ENCODE measurements at regions not wholly inside any gene's neighbourhood (a gene's known extent, or its start where the extent isn't known, plus 50 kb on each side); places are given as distances from the start of the nearest gene placed in this dataset.
"Not testable (repeated sequence)": the region's sequence is repeated elsewhere in the genome, so short reads cannot be mapped to it uniquely, and the experiment has no call there.

DNA sequence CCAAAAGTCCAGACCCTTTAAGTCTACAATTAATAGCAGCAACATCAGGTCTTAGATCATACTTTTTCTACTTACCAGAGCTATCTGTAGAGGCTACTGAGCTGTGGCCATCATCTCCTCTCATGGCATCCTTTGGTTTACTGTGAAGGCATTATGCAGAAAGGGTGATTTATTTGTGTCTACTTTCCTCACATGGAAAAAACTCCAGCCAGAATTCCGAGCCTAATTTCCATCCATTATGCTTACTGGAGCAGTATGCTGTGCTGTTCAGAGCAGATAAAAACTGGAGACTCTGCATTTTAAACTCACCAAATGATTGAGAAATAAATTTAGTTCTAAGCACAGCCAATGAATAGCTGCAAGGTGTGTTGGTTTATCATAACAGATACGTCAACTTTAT, 581.8 kb downstream of the ETS1 start:
- no peak for DNase-seq

DNA sequence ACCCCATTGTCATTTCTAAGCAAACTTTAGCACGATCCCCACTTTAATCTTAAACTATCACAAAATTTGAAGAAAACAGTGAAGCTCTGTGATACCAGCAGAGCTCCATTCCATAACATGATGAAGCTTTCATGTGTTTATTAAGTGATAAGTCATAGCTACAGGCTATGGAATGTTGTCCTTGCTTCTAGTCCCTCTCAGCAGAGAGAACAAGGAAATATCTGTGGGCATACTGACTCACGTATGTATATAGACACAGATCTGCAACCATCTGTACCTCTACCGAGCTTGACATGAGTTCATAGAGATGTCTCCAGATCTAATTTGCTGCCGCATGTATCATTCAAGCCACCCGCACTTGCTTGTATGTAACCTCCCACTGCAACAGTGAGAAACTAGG, 588.9 kb downstream of the ETS1 start:
- DNase-seq = no peak

DNA sequence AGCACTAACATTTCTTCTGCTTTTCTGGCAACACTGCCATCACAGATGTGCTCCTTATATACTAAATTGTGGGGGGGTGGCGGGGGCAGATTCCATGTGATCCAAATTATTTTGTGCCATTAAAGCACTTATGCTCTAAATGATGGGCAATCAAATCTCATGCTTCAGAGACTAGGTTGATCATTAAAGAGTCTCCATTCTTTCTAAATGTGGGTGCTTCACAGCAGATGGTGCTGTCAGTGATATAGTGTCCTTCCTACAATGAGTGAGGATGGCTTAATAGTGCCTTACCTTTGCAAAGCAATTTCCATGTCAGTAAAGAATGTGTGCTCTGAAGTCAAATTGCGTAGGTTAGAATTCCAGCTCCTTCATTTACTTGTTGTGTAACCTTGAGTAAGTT, 589.8 kb downstream of the ETS1 start:
- DNase-seq = no peak

DNA sequence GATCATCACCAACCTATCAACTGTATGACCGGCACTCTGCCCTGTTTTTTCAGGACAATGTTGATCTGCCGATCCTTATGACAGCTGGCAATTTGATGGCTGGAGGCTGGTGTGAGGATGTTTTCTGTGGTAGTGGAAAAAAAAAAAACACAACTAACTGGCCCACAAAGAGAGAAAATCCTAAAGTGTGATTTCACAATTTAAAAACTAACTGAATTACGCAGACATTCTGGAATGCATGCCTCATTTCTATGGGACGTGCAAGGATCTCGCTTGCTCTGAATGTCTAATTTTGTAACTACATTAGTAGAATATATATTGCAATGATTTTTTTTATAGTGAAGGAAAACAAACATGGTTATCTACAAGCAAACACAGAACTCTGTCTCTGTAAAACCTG, 590.5 kb downstream of the ETS1 start:
- no peak for DNase-seq

DNA sequence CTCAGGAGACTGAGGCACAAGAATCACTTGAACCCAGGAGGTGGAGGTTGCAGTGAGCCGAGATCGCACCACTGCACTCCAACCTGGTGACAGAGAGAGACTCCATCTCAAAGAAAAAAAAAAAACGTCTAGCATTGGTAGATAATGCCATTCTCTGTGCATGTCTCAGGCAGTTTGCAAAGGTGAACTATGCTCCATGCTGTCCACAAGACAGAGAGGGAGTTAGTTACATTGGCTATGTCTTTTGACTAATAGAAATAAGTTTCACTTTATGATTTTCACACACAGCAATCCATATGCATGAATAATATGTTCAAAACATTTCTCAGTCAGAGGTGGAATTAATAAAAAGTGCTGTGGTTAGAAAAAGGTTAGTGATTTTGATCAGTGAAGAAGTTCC, 591.4 kb downstream of the ETS1 start:
- no peak for DNase-seq

DNA sequence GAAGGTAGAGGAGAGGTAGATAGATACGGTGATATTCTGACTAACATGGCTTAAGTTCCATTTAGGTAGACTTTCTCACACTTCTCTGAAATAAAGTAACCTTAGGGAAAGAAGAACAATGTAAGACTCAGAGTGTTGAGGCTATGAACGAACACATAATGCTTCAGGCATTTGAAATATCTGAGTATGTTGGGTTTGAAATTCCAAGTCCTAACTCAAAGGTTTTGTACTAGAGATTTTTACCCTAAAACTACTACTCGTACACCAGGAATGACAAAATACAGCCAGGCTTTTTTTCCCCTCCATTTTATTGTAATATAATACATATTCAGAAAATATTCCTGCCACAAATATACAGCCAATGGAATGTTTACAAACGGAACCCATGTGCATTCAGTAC, 592.6 kb downstream of the ETS1 start:
- no peak for DNase-seq

DNA sequence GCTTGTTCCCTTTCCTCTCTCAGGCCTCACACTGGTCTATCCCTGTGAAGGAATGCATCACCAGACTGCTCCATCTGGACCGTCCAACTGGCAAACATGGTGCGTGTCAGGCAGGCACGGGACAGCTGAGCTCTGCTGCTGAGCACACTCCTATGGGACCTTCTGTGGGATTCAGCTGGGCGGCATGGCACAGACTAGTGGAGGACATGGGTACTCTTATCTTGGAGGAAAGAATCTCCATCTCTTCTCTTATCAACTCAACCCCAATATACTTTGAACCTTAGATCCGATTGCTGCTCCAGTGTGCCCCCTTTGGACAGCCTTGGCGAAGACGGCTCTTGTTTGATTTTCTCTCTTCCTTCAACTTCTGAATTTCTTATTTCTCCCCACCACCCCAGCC, 593.6 kb downstream of the ETS1 start:
- no peak for DNase-seq

DNA sequence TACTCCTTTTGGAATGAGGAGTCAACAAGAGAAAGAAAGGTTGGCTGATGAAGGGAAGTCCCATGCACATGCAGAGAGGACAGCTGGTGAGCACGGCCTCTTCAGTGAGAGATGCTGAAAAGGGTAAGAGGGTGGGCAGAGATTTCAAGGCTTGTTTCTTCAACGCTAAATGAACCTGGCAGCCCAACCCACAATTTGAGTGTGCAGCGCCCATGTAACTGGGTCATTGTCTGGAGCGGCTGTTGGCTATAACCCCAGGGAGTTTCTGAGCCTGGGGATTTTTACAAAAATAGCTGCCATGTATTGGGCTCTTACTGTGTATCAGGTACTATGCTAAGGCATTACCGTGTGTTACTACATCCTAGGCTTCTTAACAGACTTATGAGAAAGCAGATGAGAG, 594.1 kb downstream of the ETS1 start:
- DNase-seq = no peak

DNA sequence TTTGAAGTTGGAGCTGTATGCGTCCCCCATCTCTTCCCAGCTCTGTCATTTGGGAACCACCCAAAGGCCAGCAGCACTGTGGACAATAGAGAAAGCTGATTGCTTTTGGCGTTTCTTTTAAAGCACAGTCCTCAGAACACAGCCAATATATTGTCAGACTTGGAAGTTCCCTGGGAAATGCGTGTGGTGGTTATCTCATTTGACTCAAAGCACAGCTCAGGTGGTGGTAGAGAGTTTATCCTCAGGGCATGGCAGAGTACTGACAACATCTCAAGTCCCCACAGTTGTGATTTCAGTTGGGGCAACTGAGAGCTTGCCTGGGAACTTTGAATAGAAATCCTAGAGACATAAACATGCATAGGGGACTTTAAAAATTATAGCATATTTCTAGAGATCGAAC, 601.3 kb downstream of the ETS1 start:
- DNase-seq = no peak

DNA sequence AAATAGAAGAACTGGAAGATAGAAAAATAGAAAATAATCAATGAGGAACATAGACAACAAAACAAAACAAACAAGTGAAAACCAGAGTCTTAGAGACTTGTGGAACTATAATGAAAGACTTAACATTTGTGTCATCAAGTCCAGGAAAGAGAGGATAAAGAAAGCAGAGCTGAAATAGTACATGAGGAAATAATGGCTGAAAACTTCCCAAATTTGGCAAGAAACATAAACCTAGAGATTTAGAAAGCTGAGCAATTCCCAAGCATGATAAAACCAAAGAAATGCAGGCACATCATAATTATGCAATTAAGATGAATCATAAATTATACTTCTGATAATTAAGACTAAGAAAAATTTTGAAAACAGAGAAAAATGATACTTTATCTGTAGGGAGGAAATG, 614.5 kb downstream of the ETS1 start:
- no peak for DNase-seq

DNA sequence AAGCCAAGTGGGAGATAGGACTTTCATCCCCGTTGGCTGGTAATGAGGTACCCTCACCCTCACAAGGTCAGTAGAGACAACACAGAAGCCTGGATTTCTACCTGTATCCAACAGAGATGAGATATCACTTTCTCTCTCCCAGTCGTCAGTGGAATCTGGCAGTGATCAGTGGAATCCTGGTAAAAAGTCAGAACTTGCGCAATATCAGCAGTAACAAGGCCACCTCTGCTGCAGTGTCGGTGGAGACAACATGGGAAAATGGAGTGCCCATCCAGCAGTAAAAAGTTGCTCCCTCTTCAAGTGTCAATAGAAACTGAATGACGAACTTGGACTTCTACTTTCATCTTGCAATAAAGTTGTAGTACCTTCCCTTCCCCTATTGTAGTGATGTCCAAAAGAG, 615.9 kb downstream of the ETS1 start:
- DNase-seq = no peak

DNA sequence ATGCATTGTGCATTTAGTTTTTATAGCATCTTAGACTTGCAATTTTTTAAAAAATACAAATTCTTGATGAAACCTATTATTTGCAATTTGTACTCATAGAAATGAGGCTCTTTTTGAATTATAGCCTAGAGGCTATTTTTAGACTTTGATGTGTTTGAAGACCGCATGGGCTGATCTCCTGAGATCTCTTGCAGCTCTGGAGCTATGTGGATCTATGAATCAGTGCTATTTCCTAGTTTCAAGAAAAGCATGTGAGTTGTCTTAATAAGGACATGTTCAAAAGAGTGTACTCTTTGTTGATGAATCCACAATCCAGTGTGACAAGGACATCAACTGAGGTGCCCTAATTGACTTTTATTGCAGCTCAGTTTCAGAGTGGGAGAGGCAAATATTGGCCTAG, 620.5 kb downstream of the ETS1 start:
- DNase-seq = no peak

DNA sequence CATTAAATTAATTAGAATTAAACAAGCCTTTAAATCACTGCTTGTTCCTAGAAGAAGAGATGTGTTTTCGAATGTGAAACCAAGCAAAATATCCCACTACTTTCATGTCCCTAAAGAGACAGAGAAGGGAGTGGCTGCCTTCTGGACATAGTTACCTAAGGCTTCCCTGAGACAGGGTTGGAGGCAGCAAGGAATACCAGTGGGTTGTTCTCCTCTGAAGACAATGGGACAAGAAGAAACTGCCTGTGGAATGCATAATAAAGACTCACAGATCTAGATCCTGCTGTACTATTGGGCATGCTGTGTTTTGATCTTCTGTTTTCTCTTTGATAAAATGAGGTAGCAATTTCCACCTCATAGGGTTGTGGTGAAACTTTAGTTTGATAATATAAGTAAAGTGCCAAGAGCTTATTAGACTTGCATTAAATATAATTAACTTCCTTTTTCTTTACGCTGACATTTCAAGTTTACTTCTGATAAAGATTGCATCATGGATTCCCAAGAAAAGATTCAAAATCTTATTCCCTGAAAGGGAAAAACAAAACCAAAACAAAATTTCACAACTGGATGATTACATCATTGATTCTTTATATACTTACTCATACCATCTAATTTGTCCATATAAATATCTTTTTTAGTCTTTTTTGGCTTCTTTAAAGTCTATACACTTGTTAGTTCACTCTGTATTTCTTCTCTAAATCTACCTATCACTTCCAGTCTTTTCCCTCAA, 621.3 kb downstream of the ETS1 start:
- no peak for DNase-seq

DNA sequence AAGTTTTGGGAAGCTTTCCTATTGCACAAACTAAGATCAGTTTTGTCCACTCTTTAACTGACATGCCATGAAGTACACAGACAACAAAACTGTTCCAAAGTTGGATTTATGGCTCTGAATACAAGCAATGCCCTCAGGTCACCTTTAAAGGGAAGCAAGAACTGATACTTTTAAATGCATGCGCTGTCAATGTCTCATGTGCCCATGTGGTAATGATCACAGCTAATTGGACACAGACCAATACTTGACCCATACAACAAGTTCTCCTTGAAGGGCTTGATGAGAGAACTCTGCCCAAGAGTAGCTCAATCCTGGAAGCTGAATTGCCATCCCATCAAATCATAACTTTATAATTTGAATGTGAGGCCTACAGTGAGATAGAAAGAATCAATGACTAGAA, 624.9 kb downstream of the ETS1 start:
- no peak for DNase-seq

DNA sequence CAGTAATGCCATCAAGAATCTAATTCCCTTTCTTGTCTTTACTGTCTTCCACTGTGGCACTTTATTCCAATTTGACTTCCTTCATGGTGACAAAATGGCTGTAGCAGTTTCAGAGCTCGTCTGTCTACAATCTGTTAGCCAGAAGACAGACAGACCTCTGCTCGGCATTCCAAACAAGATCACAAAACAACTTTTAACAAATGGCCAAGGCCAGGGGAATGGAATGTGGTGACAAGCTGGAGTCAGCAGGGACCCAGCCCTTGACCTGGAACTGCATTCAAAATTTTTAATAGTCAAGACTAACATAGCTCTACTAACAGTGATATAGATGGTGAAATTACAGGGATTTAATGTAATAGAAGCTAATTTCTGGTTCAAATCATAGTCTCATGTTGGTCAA, 637.2 kb downstream of the ETS1 start:
- no peak for DNase-seq

DNA sequence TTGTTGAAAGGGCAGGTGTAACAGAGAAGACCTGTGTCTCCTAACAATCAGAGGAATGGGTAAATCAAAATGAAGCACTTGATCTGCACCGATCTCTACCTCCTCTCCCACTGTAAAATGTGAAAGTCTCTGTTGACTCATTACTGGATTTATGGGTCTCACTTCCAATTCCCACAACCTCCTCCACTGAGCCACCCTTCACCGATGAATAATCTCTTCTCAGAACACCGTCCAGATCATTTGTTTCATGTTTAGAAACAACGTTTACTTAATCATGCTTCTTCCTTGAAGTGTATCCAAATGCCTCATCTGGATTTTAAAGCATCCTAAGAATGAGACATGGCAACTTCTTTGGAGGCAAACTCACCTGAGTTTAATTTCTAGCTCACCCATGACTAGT, 643.6 kb downstream of the ETS1 start:
- DNase-seq = no peak

DNA sequence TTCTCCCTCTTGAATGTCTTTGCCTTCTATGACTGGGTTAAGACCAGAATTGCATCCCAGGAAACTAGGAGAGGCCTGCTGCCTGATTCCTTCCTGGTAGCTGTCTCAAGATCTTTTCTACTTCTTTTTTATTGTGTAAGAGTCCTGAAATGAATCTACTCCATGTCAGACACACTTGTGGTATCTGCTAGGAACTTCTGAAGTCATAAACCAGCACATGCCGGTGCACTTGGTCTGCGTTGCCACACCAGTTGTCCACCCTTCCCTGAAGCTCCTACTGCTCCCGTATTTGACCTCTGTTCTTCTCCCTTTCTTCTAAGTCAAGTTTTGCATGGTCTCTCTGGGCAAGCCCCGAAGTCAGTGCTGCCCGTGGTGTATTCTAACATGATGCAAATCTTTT, 644.2 kb downstream of the ETS1 start:
- DNase-seq = no peak

DNA sequence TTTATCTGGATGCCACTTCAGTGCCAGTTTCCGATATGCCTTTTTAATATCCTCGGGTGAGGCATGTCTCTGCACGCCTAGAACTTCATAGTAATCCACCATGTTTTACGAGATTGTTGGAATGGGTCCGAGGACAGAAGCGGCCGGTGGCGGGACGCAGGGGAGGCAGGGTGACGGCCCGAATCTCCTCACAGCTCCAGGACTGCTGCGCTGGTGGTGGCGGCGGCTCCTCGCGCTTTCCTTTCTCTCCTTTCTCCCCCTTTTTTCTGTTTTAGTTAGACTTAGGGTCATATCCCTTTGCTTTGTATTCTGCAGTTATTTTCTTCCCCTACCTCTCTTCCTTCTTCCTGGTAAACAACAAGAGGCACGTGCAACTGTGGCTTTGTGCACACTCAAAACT, 645.8 kb downstream of the ETS1 start:
- not testable (repeated sequence) for DNase-seq

DNA sequence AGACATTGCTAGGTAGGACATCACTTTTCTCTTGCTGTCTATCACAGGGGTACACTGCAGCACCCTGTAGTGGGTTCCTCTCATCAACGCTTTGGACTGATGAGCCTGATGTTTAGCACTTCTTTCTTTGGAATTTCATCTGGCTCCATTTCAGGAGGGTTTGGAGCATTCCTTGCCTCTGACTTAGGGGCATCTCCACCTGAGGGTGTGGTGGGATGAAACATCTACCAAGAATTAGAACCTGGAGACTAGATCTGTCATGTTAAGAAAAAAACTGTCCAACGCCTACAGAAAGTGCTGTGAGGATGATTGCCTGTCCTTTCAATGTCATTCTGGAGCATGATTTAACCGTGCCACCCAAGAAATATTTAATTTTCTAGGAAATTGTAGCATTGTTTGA, 648.4 kb downstream of the ETS1 start:
- DNase-seq = no peak

DNA sequence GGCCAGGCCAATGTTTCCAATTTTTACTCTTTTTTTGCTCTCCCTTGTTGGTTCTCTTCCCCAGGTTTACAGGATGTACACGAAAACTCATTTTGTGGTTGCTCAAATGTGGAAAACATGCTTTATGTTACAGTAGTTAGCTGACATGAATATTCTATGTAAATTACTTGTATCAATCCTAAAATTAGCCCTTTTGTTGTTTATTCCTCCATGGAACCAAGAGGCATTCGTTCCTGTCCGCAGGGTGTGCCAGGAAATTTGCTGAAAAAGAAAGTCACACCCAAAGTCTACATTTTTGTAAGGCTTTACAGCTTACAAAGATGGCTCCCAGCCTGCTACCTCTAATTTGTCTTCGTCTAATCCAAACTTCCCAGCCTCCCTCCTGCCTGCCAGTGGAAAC, 652.3 kb downstream of the ETS1 start:
- DNase-seq = no peak

DNA sequence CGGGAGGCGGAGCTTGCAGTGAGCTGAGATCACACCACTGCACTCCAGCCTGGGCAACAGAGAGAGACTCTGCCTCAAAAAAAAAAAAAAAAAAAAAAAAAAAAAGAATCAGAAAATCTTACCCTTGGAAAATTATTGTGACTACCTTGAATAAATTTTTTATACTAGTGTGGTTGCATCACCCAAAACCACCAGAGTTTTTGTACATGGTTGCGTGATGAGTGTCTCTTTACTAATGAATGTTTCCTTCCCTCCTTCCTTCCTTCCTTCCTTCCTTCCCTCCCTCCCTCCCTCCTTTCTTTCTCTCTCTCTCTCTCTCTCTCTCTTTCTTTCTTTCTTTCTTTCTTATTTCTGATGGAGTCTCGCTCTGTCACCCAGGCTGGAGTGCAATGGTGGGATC, 653.4 kb downstream of the ETS1 start:
- DNase-seq = not testable (repeated sequence)

DNA sequence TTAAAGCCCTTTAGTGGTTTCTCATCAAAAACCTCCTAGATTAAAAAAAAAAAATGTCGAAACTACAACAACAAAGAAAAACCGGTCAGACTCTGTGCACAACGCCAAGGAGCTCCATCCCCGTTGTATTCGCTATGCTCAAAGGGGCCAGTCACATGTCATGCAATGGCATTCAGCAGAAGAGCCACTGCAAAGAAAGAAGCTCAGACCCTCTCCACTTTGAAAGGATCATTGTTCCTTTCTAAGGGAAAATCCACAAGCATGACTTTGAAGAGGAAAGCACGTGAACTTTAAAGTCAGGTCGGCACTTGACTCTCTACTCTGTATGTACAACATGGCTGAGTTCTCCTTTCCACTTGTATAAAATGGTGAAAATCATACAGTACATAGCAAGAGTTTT, 655.6 kb downstream of the ETS1 start:
- no peak for DNase-seq

DNA sequence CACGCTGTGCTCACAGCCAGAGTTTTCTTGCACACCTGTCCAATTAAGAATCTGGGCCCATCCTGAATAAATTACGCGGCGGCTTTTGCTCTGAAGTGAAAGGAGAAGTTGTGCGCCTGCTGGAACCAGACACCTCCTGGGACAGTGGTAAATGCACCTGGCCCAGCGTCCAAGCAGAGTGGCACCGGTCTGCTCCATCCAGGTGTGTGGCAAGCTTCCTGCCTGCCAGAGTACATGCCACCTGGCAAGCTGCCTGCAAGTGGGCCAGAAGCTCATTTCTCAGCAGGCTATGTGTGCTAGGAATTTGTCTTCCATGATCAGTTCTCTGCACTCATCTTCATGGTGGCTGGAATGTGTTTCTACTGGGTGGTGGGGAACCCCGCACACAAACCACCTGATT, 660.6 kb downstream of the ETS1 start:
- DNase-seq = peak; percentile 74

DNA sequence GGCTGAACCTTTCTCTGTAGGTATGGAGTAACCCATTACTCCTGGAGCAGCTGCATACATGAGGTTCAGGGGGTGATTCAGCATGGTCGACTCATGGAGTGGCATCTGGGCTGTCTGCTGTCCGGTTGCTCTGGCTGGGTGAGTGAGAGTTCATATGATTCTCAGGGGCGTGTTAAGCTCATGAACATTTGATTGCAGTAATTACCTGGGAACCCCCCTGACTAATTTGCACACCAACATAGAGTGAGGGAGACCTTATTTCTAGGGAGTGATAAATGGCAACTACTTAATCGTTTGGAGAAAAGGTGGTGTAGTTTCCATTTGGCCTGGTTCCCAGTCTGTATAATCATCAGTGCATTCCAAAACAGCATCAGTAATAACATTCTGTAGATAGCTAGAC, 661.9 kb downstream of the ETS1 start:
- DNase-seq = no peak

DNA sequence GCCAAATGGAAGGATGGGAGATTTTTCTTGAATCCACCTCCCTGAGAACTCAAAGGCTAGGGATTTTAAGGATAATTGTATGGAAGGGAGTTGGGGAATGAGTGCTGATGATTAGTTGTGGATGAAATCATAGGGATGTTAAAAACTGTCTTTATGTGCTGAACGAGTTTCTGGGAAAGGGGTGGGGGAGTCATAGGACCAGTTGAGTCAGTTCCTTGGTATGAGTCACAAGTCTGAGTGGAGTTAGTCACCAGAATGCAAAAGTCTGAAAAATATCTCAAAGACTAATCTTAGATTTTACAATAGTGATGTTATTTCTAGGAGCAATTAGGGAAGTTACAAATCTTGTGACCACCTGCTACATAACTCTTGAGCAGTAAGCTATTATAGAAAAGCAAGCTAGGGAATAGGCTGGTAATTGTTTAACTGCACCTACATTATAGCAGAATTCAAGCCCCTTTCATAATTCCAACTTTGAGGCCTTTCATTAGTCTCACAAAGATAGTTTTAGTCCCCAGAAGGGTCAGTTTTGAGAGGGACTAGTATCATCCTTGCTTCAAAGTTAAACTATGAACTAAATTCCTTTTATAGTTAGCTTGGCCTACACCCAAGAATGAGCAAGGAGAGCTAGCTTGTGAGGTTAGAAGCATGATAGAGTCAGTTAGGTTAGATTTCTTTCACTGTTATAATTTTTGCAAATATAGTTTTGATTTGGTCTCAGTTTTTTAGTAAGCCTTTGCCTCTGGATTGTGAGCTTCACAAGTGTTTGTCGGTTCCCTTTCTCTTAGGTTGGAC, 668.0 kb downstream of the ETS1 start:
- no peak for DNase-seq

All from DMS79 treated with DMSO at 0.1 percent for 48 hours (cell line).